Activated CD4-positive, alpha-beta T cell treated with anti-CD3 and anti-CD28 coated beads, Interleukin-2, amount 10 ng/mL, durations not matched to agents 7 days and 5 days (primary cell): ENCODE measurements at regions not wholly inside any gene's neighbourhood (a gene's known extent, or its start where the extent isn't known, plus 50 kb on each side); places are given as distances from the start of the nearest gene placed in this dataset.

ENCODE experiments used
- CTCF ChIA-PET: fragments of 350-600 bp; sonication (Branson Sonifier 250); formaldehyde crosslinking; loops from one replicate; lab custom pipeline; 2021; ENCODE audit warnings: antibody characterized with exemption; lab: Charles Lee
- POLR2A ChIA-PET: fragments of 350-600 bp; sonication (Branson Sonifier 250); formaldehyde crosslinking; loops from one replicate; lab custom pipeline; 2021; ENCODE audit warnings: antibody characterized with exemption; lab: Charles Lee
- DNase-seq: peaks from one replicate; pipeline ENCODE4 v3.0.0-alpha.2; 2020
- H3K27ac Mint-ChIP-seq: one replicate; pipeline ENCODE4 v1.8.0; 2021; ENCODE audit warnings: mild to moderate bottlenecking, moderate library complexity, mixed read lengths
- H3K27me3 Mint-ChIP-seq: one replicate; pipeline ENCODE4 v1.8.0; 2021; ENCODE audit warnings: mixed read lengths
- H3K36me3 Mint-ChIP-seq: one replicate; pipeline ENCODE4 v1.8.0; 2021; ENCODE audit warnings: low read depth, mixed read lengths
- H3K4me1 Mint-ChIP-seq: one replicate; pipeline ENCODE4 v1.8.0; 2021; ENCODE audit warnings: mixed read lengths
- H3K4me3 Mint-ChIP-seq: one replicate; pipeline ENCODE4 v1.8.0; 2021; ENCODE audit warnings: mild to moderate bottlenecking, moderate library complexity, mixed read lengths
- H3K9me3 Mint-ChIP-seq: one replicate; pipeline ENCODE4 v1.8.0; 2021; ENCODE audit warnings: mixed read lengths

GRCh38 chr3:111315930-111316587 is 225.9 kb upstream of the CD96 start:
- POLR2A ChIA-PET = interaction anchor here (0.7 kb wide), 1 partner anchor 12 kb away, joined by 4 read pairs; no protein-coding TSS in a partner anchor
- DNase-seq = no peak
- Mint-ChIP-seq H3K9me3 (peaks cover 5% of the 10 kb centered on the region), H3K36me3 (peaks cover 2% of the 10 kb centered on the region), H3K4me3 (no peak overlapping the region), H3K27ac (no peak overlapping the region), H3K27me3 (no peaks in the 10 kb centered on the region), H3K4me1 (peaks cover 29% of the 10 kb centered on the region)
- CTCF ChIA-PET = no interaction called here

GRCh38 chr3:111318289-111318688 is 223.7 kb upstream of the CD96 start:
- Mint-ChIP-seq H3K36me3 (peaks cover 3% of the 10 kb centered on the region), H3K4me3 (no peak overlapping the region), H3K27me3 (no peaks in the 10 kb centered on the region), H3K4me1 (peaks cover 11% of the 10 kb centered on the region), H3K27ac (no peak overlapping the region), H3K9me3 (peaks cover 5% of the 10 kb centered on the region)
- POLR2A ChIA-PET = no interaction called here
- no peak for DNase-seq
- CTCF ChIA-PET = no interaction called here

DNA sequence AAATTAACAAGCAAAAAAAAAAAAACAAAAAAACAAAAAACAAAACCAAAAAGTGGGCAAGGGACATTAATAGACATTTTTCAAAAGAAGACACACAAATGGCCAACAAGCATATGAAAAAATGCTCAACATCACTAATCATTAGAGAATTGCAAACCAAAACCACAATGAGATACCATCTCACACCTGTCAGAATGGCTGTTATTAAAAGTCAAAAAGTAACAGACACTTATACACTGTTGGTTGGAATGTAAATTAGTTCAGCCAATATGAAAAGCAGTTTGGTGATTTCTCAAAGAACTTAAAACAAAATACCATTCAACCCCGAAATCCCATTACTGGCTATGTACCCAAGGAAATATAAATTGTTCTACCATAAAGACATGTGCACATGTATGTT is 222.4 kb upstream of the CD96 start:
- Mint-ChIP-seq H3K27ac (no peak overlapping the region), H3K4me3 (no peak overlapping the region), H3K36me3 (peaks cover 14% of the 10 kb centered on the region), H3K9me3 (peaks cover 5% of the 10 kb centered on the region), H3K4me1 (peaks cover 16% of the 10 kb centered on the region), H3K27me3 (no peaks in the 10 kb centered on the region)
- POLR2A ChIA-PET = no interaction called here
- CTCF ChIA-PET = interaction anchor here (0.9 kb wide), 1 partner anchor 12 kb away, joined by 3 read pairs; no protein-coding TSS in a partner anchor
- no peak for DNase-seq

DNA sequence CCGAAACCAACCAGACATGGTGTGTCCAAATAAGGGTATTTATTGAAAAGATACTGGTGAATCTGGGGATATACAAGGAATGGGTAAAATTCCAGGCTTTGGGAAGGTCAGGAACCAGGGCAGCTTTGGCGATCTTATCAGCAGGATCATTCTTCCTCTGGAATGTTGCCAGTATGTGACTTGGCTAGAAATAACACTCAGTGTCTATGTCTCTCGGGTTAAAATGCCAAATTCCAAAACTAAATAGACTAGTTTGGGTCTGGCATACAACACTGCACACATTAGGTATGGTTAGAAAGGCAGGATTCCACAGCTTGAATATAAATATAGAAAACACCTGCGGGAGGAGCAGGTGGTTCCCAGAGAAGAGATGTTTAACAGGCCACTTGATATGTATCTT is 220.2 kb upstream of the CD96 start:
- ChIA-PET CTCF (interaction anchor here (1.3 kb wide), 1 partner anchor 15 kb away, joined by 5 read pairs; no protein-coding TSS in a partner anchor), POLR2A (no interaction called here)
- Mint-ChIP-seq H3K4me3 (no peak overlapping the region), H3K27ac (no peak overlapping the region), H3K36me3 (peaks cover 14% of the 10 kb centered on the region), H3K9me3 (peaks cover 5% of the 10 kb centered on the region), H3K27me3 (no peaks in the 10 kb centered on the region), H3K4me1 (peaks cover 33% of the 10 kb centered on the region)
- DNase-seq = no peak

GRCh38 chr3:111323019-111323418 is 219.0 kb upstream of the CD96 start:
- no peak for DNase-seq
- POLR2A ChIA-PET = no interaction called here
- no peak overlapping the region for H3K4me3 Mint-ChIP-seq
- peaks cover 5% of the 10 kb centered on the region for H3K9me3 Mint-ChIP-seq
- H3K4me1 Mint-ChIP-seq = peaks cover 33% of the 10 kb centered on the region
- H3K36me3 Mint-ChIP-seq = peaks cover 14% of the 10 kb centered on the region
- H3K27ac Mint-ChIP-seq = no peak overlapping the region
- CTCF ChIA-PET = interaction anchor here (1.0 kb wide), 1 partner anchor 16 kb away, joined by 4 read pairs; no protein-coding TSS in a partner anchor
- H3K27me3 Mint-ChIP-seq = no peaks in the 10 kb centered on the region

- H3K36me3 Mint-ChIP-seq = peaks cover 14% of the 10 kb centered on the region
- POLR2A ChIA-PET = no interaction called here
These were observed 217.8 kb upstream of the CD96 start for GRCh38 chr3:111324151-111324550.

DNA sequence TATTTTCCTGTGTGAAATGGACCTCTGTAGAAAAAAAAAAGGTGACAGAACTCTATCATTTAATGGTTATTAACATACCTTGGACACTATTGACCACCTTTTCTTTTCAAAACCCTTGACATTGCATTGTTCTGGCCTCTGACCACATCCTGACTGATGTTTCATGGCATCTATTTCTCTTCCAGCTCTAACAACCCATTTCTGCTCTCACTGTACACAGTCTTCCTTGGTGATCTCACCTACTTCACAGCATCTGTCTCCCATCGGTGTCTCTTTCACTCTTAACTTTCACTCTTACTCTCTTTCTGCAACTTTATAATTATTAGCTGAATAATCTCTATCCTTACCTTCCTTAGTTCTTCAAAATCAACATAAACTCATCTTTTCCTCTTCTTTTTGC is 217.4 kb upstream of the CD96 start:
- H3K4me3 Mint-ChIP-seq = peak overlapping the region; percentile 32
- H3K4me1 Mint-ChIP-seq = peaks cover 33% of the 10 kb centered on the region
- peaks cover 14% of the 10 kb centered on the region for H3K36me3 Mint-ChIP-seq
- ChIA-PET POLR2A (no interaction called here), CTCF (no interaction called here)
- no peaks in the 10 kb centered on the region for H3K27me3 Mint-ChIP-seq
- H3K27ac Mint-ChIP-seq = peak overlapping the region; percentile 92
- DNase-seq = no peak
- H3K9me3 Mint-ChIP-seq = peaks cover 3% of the 10 kb centered on the region

More at GRCh38 chr3:111324151-111324550, 217.8 kb upstream of the CD96 start:
- Mint-ChIP-seq H3K27ac (peak overlapping the region; percentile 92), H3K27me3 (no peaks in the 10 kb centered on the region), H3K4me3 (peak overlapping the region; percentile 32), H3K9me3 (peaks cover 3% of the 10 kb centered on the region), H3K4me1 (peaks cover 33% of the 10 kb centered on the region)
- no peak for DNase-seq
- CTCF ChIA-PET = interaction anchor here (0.6 kb wide), 1 partner anchor 243 kb away, joined by 3 read pairs; no protein-coding TSS in a partner anchor

DNA sequence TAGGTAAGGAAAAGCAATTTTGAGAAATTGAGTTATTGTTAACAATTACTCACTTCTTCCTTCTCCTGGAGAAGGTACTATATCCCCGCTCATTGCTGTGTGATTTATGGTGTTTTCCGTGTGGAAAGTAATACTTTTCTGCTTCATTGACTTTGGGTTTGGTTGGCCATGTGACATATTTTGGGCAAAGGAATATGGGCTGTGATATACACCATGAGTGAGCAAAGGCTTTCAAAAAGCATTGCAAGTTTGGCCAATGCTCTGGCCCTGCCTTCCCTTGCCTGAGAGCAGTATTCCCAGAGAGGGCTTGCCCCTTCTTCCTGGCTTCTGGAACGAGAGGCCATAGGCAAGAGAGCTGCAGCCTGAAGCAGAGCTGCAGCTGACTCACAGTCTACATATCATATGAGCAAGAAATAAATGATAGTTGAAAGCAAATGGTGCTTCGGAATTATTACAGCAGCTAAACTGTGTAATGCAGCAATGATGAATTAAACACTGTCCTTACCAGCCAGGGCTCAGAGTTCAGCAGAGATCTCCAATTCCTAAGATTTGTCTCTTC is 216.8 kb upstream of the CD96 start:
- Mint-ChIP-seq H3K4me1 (peaks cover 33% of the 10 kb centered on the region), H3K27ac (no peak overlapping the region), H3K9me3 (peaks cover 5% of the 10 kb centered on the region), H3K27me3 (no peaks in the 10 kb centered on the region), H3K4me3 (no peak overlapping the region), H3K36me3 (peaks cover 14% of the 10 kb centered on the region)
- CTCF ChIA-PET = interaction anchor here (0.7 kb wide), 1 partner anchor 374 kb away, joined by 3 read pairs; no protein-coding TSS in a partner anchor
- no peak for DNase-seq
- POLR2A ChIA-PET = no interaction called here

GRCh38 chr3:111326144-111326995 is 215.6 kb upstream of the CD96 start:
- Mint-ChIP-seq H3K4me3 (no peak overlapping the region), H3K9me3 (peaks cover 13% of the 10 kb centered on the region), H3K36me3 (peaks cover 14% of the 10 kb centered on the region), H3K27ac (no peak overlapping the region), H3K27me3 (no peaks in the 10 kb centered on the region), H3K4me1 (peaks cover 33% of the 10 kb centered on the region)
- DNase-seq = no peak
- ChIA-PET CTCF (no interaction called here), POLR2A (no interaction called here)

GRCh38 chr3:111331306-111331705 is 210.7 kb upstream of the CD96 start:
- Mint-ChIP-seq H3K9me3 (peaks cover 19% of the 10 kb centered on the region), H3K36me3 (no peaks in the 10 kb centered on the region), H3K27me3 (no peaks in the 10 kb centered on the region), H3K4me1 (peaks cover 9% of the 10 kb centered on the region), H3K27ac (no peak overlapping the region), H3K4me3 (no peak overlapping the region)
- DNase-seq = no peak
- ChIA-PET CTCF (no interaction called here), POLR2A (no interaction called here)

GRCh38 chr3:111331912-111332311 is 210.1 kb upstream of the CD96 start:
- H3K9me3 Mint-ChIP-seq = peaks cover 19% of the 10 kb centered on the region

GRCh38 chr3:111332488-111333080 is 209.4 kb upstream of the CD96 start:
- no peaks in the 10 kb centered on the region for H3K36me3 Mint-ChIP-seq
- ChIA-PET POLR2A (no interaction called here), CTCF (no interaction called here)
- no peak for DNase-seq
- H3K27ac Mint-ChIP-seq = no peak overlapping the region
- H3K4me3 Mint-ChIP-seq = no peak overlapping the region
- peaks cover 19% of the 10 kb centered on the region for H3K9me3 Mint-ChIP-seq
- peaks cover 16% of the 10 kb centered on the region for H3K4me1 Mint-ChIP-seq
- H3K27me3 Mint-ChIP-seq = no peaks in the 10 kb centered on the region

More at GRCh38 chr3:111331912-111332311, 210.1 kb upstream of the CD96 start:
- H3K36me3 Mint-ChIP-seq = no peaks in the 10 kb centered on the region
- peaks cover 12% of the 10 kb centered on the region for H3K4me1 Mint-ChIP-seq
- H3K27me3 Mint-ChIP-seq = no peaks in the 10 kb centered on the region
- no peak overlapping the region for H3K4me3 Mint-ChIP-seq
- ChIA-PET CTCF (no interaction called here), POLR2A (no interaction called here)
- H3K27ac Mint-ChIP-seq = no peak overlapping the region
- no peak for DNase-seq
